ENCODE measurements at regions not wholly inside any gene's neighbourhood (a gene's known extent, or its start where the extent isn't known, plus 50 kb on each side); places are given as distances from the start of the nearest gene placed in this dataset.

- Mint-ChIP-seq H3K36me3 (ENCODE audit: insufficient read depth) (no peaks in the 10 kb centered on the region), H3K27ac (no peak overlapping the region), H3K4me3 (no peak overlapping the region), H3K4me1 (ENCODE audit: low read depth in 2 of 2) (no peaks in the 10 kb centered on the region), H3K27me3 (no peaks in the 10 kb centered on the region), H3K9me3 (peaks cover 0 to 8% of the 10 kb centered on the region in 2 donors)
- DNase-seq (no peak), ATAC-seq (replicated peaks) (no peak)
These were observed 443.7 kb upstream of the CELF4 start for GRCh38 chr18:38009320-38009719.

GRCh38 chr18:38007676-38008330 is 442.2 kb upstream of the CELF4 start:
- Mint-ChIP-seq H3K4me3 (no peak overlapping the region), H3K36me3 (ENCODE audit: insufficient read depth) (no peaks in the 10 kb centered on the region), H3K27me3 (no peaks in the 10 kb centered on the region), H3K9me3 (peaks cover 0 to 8% of the 10 kb centered on the region in 2 donors), H3K27ac (no peak overlapping the region), H3K4me1 (ENCODE audit: low read depth in 2 of 2) (no peaks in the 10 kb centered on the region)
- DNase-seq (no peak), ATAC-seq (replicated peaks) (no peak)

- Mint-ChIP-seq H3K9me3 (peaks cover 0 to 8% of the 10 kb centered on the region in 2 donors), H3K4me1 (ENCODE audit: low read depth in 2 of 2) (no peaks in the 10 kb centered on the region), H3K36me3 (ENCODE audit: insufficient read depth) (no peaks in the 10 kb centered on the region), H3K4me3 (no peak overlapping the region), H3K27me3 (no peaks in the 10 kb centered on the region), H3K27ac (no peak overlapping the region)
- DNase-seq (no peak), ATAC-seq (replicated peaks) (no peak)
These were observed 441.4 kb upstream of the CELF4 start for GRCh38 chr18:38007026-38007425.

- H3K4me1 Mint-ChIP-seq (ENCODE audit: low read depth in 2 of 2) = no peaks in the 10 kb centered on the region
- H3K27ac Mint-ChIP-seq = no peak overlapping the region
- no peak for ATAC-seq (replicated peaks)
- peaks cover 0 to 8% of the 10 kb centered on the region in 2 donors for H3K9me3 Mint-ChIP-seq
- no peak overlapping the region for H3K4me3 Mint-ChIP-seq
- no peaks in the 10 kb centered on the region for H3K27me3 Mint-ChIP-seq
- H3K36me3 Mint-ChIP-seq (ENCODE audit: insufficient read depth) = no peaks in the 10 kb centered on the region
- no peak for DNase-seq
These were observed 440.9 kb upstream of the CELF4 start for GRCh38 chr18:38006541-38006940.

- H3K4me3 Mint-ChIP-seq = no peak overlapping the region
- DNase-seq = no peak
- no peaks in the 10 kb centered on the region for H3K36me3 Mint-ChIP-seq (ENCODE audit: insufficient read depth)
- no peak overlapping the region for H3K27ac Mint-ChIP-seq
- ATAC-seq (replicated peaks) = no peak
- H3K4me1 Mint-ChIP-seq (ENCODE audit: low read depth in 2 of 2) = no peaks in the 10 kb centered on the region
- no peaks in the 10 kb centered on the region for H3K27me3 Mint-ChIP-seq
- H3K9me3 Mint-ChIP-seq = peaks cover 0 to 10% of the 10 kb centered on the region in 2 donors
These were observed 432.1 kb upstream of the CELF4 start for GRCh38 chr18:37997695-37998094.

- Mint-ChIP-seq H3K4me3 (no peak overlapping the region), H3K4me1 (ENCODE audit: low read depth in 2 of 2) (no peaks in the 10 kb centered on the region), H3K9me3 (peaks cover 8% of the 10 kb centered on the region in 2 donors), H3K27ac (no peak overlapping the region), H3K36me3 (ENCODE audit: insufficient read depth) (no peaks in the 10 kb centered on the region), H3K27me3 (no peaks in the 10 kb centered on the region)
- DNase-seq (no peak), ATAC-seq (replicated peaks) (no peak)
These were observed 422.3 kb upstream of the CELF4 start for GRCh38 chr18:37987901-37988300.

- Mint-ChIP-seq H3K27me3 (no peaks in the 10 kb centered on the region), H3K4me1 (ENCODE audit: low read depth in 2 of 2) (no peaks in the 10 kb centered on the region), H3K9me3 (peaks cover 4 to 8% of the 10 kb centered on the region in 2 donors), H3K36me3 (ENCODE audit: insufficient read depth) (no peaks in the 10 kb centered on the region), H3K4me3 (no peak overlapping the region), H3K27ac (no peak overlapping the region)
- no peak for DNase-seq
- ATAC-seq (replicated peaks) = no peak
These were observed 421.1 kb upstream of the CELF4 start for GRCh38 chr18:37986665-37987064.

- Mint-ChIP-seq H3K4me3 (no peak overlapping the region), H3K36me3 (ENCODE audit: insufficient read depth) (no peaks in the 10 kb centered on the region), H3K4me1 (ENCODE audit: low read depth in 2 of 2) (no peaks in the 10 kb centered on the region), H3K27ac (no peak overlapping the region), H3K9me3 (peaks cover 0 to 2% of the 10 kb centered on the region in 2 donors), H3K27me3 (no peaks in the 10 kb centered on the region)
- DNase-seq = no peak
- ATAC-seq (replicated peaks) = no peak
These were observed 419.5 kb upstream of the CELF4 start for GRCh38 chr18:37985126-37985525.

GRCh38 chr18:37980556-37980955 is 415.0 kb upstream of the CELF4 start:
- H3K4me1 Mint-ChIP-seq (ENCODE audit: low read depth in 2 of 2) = no peaks in the 10 kb centered on the region
- no peak for ATAC-seq (replicated peaks)
- no peak overlapping the region for H3K4me3 Mint-ChIP-seq
- no peak overlapping the region for H3K27ac Mint-ChIP-seq
- H3K36me3 Mint-ChIP-seq (ENCODE audit: insufficient read depth) = no peaks in the 10 kb centered on the region
- H3K9me3 Mint-ChIP-seq = peaks cover 9 to 23% of the 10 kb centered on the region in 2 donors
- DNase-seq = no peak
- H3K27me3 Mint-ChIP-seq = no peaks in the 10 kb centered on the region

GRCh38 chr18:37975446-37975845 is 409.8 kb upstream of the CELF4 start:
- DNase-seq = no peak
- Mint-ChIP-seq H3K9me3 (peaks cover 15 to 36% of the 10 kb centered on the region in 2 donors), H3K4me1 (ENCODE audit: low read depth in 2 of 2) (no peaks in the 10 kb centered on the region), H3K36me3 (ENCODE audit: insufficient read depth) (no peaks in the 10 kb centered on the region), H3K27ac (no peak overlapping the region), H3K27me3 (no peaks in the 10 kb centered on the region), H3K4me3 (no peak overlapping the region)
- no peak for ATAC-seq (replicated peaks)

GRCh38 chr18:37967261-37967660 is 401.7 kb upstream of the CELF4 start:
- Mint-ChIP-seq H3K4me1 (ENCODE audit: low read depth in 2 of 2) (no peaks in the 10 kb centered on the region), H3K36me3 (ENCODE audit: insufficient read depth) (no peaks in the 10 kb centered on the region), H3K4me3 (no peak overlapping the region), H3K27ac (no peak overlapping the region), H3K27me3 (no peaks in the 10 kb centered on the region), H3K9me3 (peaks cover 6 to 7% of the 10 kb centered on the region in 2 donors)
- DNase-seq = no peak
- no peak for ATAC-seq (replicated peaks)

GRCh38 chr18:37965572-37965970 is 400.0 kb upstream of the CELF4 start:
- no peak for DNase-seq
- Mint-ChIP-seq H3K36me3 (ENCODE audit: insufficient read depth) (no peaks in the 10 kb centered on the region), H3K27me3 (no peaks in the 10 kb centered on the region), H3K4me3 (no peak overlapping the region), H3K4me1 (ENCODE audit: low read depth in 2 of 2) (no peaks in the 10 kb centered on the region), H3K9me3 (peaks cover 7% of the 10 kb centered on the region in 2 donors), H3K27ac (no peak overlapping the region)
- ATAC-seq (replicated peaks) = no peak

GRCh38 chr18:37964885-37965571 is 399.4 kb upstream of the CELF4 start:
- no peak for ATAC-seq (replicated peaks)
- peaks cover 7 to 9% of the 10 kb centered on the region in 2 donors for H3K9me3 Mint-ChIP-seq
- H3K4me1 Mint-ChIP-seq (ENCODE audit: low read depth in 2 of 2) = no peaks in the 10 kb centered on the region
- DNase-seq = no peak
- H3K27ac Mint-ChIP-seq = no peak overlapping the region
- no peak overlapping the region for H3K4me3 Mint-ChIP-seq
- no peaks in the 10 kb centered on the region for H3K27me3 Mint-ChIP-seq
- H3K36me3 Mint-ChIP-seq (ENCODE audit: insufficient read depth) = no peaks in the 10 kb centered on the region

GRCh38 chr18:37963837-37964236 is 398.2 kb upstream of the CELF4 start:
- H3K27me3 Mint-ChIP-seq = no peaks in the 10 kb centered on the region
- H3K9me3 Mint-ChIP-seq = peaks cover 7 to 17% of the 10 kb centered on the region in 2 donors
- H3K27ac Mint-ChIP-seq = no peak overlapping the region
- H3K36me3 Mint-ChIP-seq (ENCODE audit: insufficient read depth) = no peaks in the 10 kb centered on the region
- no peaks in the 10 kb centered on the region for H3K4me1 Mint-ChIP-seq (ENCODE audit: low read depth in 2 of 2)
- ATAC-seq (replicated peaks) = no peak
- no peak overlapping the region for H3K4me3 Mint-ChIP-seq
- DNase-seq = no peak
